GM04503 (cell line): ENCODE measurements at regions not wholly inside any gene's neighbourhood (a gene's known extent, or its start where the extent isn't known, plus 50 kb on each side); places are given as distances from the start of the nearest gene placed in this dataset.
"Not testable (repeated sequence)": the region's sequence is repeated elsewhere in the genome, so short reads cannot be mapped to it uniquely, and the experiment has no call there.

Experiments used
- DNase-seq: peaks from one replicate; pipeline ENCODE4 v3.0.0-alpha.2; 2012; ENCODE audit warnings: low read depth

DNA sequence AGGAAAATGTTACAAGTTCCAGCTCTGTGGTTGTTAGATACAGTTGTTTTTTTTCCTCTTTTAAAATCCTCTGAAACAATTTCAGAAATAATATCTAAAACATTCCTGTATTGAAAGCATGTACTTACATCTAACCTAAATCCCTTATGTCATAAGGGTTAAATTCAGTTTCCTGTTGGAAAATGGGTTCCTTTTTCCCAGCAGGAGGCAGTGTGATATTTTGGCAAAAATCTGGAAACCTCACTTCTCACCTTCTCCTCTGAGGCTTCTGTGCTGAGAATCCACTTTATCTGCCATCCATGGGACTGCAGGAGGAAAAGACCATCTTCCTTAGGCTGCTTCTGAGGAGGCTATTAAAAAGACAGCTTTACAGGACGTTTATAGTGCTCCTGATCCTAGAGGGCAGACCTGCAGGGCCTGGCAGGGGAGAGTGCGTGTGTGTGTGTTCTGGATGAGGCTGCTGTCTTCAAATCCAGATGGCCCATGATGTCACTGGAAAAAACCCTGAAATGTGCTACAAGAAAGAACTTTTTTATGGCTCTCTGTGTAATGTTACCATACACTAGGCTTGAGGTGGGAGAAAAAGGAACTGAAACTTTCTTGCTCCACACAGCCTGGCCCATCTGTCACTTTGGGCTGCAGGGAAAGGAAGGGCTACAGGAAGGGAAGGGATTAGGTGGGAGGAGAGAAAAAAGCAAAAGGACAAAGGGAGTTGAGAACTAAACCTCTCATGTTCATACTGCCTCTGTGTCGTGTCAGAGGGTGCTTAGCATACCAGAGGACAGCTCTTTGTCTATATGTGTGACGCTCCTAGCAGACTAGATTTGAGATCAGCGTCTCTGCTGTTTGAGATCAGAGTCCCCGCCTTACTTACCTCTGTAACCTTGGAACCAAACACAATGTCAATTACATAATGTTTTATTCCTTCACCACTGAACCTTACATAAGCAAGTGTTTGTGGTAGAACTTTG lies 379.2 kb upstream of the SPAG17 start:
- DNase-seq: peak; percentile 9

DNA sequence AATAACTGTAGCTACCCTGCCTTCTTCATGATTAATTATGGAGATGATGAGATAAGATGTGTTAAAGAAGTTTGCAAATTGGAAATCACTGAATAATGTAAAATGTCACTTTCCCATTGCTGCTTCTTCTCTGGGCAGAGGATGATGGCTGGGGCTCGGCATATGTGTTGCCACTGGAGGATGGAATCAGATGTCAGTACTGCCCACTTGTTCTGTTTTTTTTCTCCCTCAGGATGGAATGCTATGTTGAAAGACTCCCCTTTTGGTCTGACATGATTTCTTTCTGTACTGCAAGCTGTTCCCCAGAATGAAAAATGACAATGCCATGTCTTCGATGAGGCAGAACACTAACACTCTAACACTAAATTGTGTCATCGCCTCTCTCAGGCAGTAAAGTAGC lies 373.9 kb upstream of the SPAG17 start:
- DNase-seq: no peak

DNA sequence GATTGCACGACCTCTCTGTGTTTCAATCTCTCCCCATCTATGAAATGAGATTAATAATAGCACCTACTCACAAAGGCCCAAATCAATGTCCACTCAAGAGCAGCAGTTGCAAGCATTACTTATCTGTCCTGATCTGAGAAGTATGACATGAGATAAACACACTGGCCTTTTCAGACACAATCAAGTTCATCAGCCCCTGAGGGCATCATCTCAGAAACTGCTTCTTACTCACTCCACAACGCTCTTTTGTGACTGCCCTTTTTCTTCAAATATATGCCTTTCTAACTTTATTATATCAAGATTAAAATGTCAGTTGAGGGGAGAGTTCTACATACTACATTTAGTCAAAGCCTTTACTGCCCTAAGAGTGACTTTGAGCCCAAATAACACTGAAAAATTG lies 371.9 kb upstream of the SPAG17 start:
- no peak for DNase-seq

DNA sequence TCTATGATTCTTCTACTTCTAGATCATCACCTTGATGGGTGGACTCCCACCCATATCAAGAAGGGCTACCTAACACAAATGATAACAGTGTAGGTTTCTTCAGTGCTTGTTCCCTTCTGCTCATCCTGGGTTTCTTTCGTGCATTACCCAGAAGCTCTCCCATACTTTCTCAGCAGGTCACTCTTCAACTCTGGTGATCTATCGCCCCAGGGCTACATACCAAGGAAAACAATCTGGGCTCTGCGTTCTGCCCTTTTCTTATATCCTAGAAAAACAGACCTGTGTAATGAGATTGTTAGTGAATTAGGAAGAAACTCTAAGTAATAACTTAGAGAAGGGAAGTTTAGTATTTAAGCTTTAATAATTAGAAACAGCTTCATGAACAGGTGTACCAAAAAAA lies 370.6 kb upstream of the SPAG17 start:
- no peak for DNase-seq

DNA sequence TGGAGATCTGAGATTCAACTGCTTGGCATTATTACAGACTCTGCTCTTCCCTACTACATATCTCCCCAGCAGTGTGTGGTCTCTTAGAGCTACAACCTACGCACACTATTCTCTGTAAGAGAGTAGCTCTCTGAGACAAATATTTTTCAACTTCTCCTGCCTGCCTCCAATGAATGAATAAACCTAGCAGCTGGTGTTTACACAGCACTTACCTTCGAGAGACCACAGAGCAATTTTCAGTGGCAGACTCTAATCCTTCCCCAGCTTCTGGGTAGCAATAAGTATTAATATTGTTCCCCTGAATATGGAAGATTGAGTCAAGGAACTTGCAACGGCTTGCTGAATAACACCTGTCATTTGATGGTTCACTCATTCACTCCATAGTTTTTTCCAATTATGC lies 350.9 kb upstream of the SPAG17 start:
- no peak for DNase-seq

DNA sequence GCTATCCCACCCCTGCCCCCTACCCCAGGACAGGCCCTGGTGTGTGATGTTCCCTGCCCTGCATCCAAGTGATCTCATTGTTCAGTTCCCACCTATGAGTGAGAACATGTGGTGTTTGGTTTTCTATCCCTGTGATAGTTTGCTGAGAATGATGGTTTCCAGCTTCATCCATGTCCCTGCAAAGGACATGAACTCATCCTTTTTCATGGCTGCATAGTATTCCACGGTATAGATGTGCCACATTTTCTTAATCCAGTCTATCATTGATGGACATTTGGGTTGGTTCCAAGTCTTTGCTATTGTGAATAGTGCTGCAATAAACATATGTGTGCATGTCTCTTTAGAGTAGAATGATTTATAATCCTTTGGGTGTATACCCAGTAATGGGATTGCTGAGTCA lies 326.9 kb upstream of the SPAG17 start:
- DNase-seq: not testable (repeated sequence)

DNA sequence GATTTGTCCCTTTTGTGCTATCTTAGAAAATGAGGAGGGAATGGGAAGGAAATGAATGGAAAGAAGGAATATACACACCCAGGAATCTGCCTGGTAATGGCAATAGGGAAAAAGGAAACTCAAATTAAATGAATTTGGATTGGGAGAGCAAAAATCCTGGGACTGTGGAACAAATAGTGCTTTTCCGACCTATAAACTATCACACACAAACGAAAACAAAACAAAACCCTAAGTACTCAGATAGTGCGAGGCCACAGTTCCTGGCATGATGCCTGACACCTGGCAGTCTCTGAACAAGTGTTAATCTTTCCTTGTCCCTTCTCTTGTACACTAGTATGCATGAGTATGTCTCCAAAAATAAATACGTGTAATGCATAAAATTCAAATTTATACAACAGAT lies 319.8 kb upstream of the SPAG17 start:
- no peak for DNase-seq

DNA sequence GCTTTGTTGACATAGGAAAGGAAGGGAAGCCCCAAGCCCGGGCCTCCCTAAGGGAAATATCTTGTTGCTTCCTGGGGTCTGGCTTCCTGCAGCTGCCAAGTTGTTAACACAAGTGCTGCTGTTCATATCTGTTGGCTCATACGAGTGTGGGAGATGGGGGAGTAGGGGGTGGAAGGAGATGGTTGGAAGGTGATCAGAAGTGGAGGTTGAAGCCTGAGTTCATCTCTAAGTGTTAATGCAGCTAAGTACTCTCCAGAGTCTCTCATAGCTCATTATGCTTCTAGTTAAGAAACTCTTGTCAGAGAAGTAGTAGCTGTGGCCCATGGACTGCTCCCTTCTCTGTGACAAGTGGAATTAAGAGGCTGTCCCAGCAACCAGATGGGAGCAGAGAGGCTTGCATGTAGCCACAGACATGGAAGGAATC lies 319.2 kb upstream of the SPAG17 start:
- DNase-seq: no peak

DNA sequence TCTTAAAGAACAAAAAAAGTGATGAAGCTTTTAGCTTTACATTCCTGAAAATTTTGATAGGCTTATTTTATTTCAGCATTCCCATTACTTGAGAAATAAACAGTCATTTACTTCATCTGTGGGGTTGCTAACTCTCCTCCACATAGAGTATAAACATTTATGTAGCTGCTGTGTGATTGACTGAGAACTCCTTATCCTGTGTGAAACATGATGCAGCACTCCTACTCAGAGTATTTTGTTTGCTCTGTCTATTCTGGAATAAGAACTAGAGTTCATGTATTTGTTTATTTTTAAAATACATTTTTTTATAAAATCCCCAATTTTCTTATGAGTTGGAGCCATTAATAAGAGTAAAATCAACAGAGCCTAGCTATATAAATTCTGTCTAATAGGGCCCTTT lies 318.7 kb upstream of the SPAG17 start:
- DNase-seq: no peak

DNA sequence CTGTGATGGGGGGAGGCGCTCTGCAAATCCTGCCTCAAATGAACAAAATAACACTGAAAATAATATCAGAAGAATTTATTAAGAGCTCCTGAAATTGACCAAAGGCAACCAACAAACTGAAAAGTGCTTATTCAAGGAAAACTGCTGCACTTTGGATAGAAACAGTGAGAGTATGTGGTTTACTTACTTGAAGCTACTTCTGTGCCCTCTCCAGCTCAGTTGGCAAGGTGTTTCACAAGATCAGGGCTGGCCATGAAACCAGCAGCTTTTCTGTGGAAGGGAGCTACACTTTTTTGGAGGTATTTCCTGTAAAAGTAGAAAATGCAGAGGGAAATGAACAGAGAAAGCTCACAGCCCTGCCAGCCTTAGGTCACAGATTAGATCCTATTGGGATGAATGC lies 310.0 kb upstream of the SPAG17 start:
- DNase-seq: no peak

DNA sequence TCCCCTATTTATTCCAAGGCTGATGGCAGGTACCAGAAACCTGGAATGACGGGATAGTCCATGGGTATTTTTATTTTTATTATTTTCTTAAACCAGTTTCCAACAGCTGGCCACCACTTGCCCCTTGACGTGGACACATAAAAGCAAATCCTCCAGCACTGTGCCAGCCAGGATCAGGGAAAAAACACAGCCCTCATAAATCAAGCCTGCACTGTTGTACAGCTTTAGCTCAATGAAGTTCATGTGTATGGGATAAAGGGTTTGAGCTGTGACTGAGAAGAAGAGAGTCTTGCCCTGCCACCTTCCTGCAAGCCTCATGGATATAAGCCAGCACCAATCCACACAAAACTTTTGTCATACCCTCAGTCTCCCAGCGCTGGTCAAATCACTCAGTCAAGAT lies 303.8 kb upstream of the SPAG17 start:
- no peak for DNase-seq

DNA sequence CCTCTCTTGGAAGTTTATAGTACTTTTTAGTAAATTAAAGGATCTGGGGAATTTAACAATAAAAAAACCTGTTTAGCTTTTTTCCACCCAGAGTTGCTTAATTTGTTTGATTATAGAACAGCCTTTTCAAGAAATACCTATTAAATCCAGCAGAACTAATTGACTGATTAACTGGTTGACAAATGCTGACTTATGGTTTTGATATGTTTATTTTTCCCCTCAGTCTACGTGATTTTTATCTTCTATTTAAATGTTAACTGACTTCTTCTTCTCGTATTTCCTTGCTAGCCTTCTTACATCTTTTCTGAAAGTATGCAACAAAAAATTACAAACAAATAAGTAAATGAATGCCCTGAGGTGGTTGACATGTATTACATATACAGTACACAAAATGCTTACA lies 302.9 kb upstream of the SPAG17 start:
- DNase-seq: no peak

DNA sequence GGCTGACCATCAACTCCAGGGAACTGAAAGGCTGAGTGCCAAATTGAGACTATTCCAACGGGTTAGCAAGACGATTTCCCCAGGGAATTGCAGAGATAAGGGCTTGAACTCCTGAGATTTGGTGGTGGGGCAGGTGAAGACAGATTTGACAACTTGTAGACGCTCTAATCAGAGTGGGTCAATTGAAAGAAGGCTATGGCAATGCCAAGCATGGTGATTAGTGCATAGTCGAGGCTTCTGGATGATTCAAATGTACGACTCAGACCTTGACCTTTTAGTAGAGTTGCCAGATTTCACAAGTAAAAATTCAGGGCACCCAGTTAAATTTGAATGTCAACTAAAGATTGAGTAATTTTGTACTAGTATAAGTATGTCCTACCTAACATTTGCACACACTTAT lies 302.1 kb upstream of the SPAG17 start:
- DNase-seq: no peak

DNA sequence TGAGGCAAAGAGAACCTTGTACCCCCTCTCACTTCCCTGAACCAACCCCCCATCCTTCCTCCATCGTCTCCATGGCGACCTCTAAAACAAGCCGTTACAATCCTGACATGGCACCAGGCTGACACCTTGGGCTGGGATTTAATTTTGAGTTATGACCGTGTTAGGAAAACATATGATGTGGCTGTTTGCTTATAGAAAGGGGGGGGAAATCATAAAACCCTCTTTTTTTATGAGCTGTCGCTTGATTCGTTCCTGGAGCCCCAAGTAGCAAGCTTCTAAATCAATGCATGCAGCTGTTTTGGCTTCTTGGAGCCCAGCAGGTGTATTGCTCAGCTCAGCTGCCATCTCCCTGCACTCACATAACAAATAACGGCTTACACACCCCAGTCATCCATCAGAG lies 301.2 kb upstream of the SPAG17 start:
- DNase-seq: no peak

DNA sequence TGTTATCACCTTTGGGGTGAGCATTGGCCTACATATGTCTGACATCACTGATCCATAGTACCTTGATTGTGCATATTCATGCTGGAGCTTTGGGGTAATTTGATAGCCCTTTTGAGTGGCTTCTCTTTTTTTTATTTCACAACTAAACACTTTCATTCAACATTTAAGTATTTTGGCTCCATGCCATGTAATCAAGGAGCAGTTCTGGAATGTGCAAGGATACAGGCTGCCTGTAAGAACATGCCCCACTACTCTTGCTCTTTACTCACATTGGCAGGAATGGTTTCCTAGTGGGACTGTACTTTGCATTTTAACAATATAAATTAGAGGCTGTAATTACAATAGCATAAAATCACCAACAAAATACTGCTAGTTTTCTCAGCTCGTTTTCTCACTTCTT lies 300.7 kb upstream of the SPAG17 start:
- DNase-seq: no peak

DNA sequence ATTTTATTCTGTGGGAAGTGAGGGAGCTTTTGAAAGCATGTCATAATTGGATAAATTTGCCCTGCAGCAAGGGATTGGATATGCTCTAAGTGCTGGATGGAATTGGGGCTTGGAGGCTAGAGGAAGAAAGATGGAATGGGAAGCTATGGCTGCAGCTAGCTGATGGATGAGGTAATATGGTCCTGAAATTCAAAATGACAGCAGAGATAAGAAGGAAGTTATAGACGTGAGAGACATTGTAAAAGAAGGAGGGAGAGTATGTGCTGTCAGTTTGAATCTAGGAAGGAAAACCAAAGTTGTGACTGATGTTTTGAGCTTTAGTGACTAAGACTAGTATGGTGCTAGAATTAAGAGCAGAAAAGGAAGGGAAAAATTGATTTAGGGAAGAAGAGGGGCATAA lies 299.9 kb upstream of the SPAG17 start:
- DNase-seq: no peak

DNA sequence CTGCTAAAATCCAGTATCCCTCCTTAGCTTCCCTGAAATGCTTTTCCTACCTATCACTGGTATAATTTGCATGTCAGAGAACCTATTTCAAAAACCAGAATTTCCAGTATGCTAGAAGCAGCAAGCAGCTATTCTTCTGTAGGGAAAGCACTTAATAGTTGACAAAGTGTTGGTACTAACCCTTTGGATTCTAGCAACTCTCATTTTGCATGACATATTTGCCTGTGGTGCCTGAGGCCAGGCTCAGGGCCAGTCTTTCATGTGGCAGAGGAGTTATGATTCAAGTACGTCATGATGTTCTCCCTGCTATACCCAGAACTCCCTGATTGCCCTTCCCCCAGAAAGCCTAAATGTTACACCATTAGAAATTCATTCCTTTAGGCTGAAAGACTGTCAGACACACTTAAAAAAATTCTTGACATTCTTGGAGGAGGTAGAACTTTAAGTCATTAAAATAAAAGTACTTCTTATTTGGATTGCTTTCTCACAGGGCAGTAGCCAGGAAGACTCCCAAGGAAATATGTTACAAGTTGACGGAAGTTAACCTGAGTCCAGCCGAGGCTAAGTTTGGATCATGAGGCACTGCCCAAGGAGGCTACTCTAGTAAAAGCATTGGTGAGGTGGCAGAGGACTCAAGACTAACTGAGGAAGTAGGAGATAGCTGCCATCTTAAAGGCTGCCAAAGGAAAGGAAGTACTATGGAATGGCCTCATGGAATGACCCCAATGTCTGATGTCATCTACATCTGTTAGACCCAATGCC lies 298.4 kb upstream of the SPAG17 start:
- no peak for DNase-seq

DNA sequence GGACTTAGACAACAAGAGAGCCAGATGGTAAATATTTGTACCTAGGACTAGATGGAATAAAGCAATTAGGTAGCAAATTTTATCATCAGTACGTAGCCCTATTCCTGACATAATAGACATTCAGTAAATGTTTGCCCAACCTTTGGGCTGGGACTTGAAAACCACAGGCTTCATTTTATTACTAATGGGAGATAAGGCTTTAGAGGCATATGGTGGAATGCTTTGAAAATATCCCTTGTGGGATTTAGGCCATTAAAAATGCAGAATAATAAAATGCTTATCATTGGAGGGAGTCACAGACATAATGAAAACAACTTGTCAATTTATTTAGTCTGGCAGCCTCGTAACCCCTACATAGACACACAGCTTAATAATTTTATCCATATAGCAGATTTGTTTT lies 296.1 kb upstream of the SPAG17 start:
- no peak for DNase-seq

DNA sequence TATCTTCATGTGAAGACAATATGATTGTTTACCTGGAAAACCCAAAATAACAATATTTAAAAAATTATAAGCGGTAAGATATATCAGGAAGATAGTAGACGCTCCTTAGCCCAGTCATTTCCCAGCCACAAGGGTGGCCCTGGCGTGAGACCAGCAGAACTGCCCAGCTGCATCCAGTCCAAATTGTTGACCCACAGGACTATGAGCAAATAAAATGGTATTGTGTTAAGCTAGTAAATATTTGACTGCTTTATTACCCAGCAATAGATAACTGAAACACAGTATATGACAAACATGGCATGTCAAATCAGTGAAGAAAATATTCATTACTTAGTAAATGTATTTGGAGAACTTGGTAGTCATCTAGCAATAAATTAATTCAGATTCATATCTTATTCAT lies 294.3 kb upstream of the SPAG17 start:
- DNase-seq: no peak

DNA sequence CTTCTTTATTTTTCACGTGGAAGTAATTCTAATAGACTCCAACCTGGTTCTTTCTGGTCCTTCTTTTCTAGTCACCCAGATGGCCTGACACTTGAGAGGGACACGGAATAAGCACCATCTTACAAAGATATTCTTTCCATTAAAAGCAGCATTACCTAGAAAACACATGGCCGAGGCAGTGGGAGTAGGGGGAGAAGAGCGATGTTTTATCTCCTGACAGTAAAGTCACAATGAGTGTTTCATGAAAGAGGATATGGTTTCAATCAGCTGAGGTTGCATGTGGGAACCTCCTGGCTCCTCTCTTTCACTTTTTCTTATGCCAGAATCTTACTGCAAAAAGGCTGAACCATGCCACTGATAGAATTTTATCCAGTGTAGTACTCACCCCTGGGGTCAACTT lies 288.8 kb upstream of the SPAG17 start:
- DNase-seq: no peak

DNA sequence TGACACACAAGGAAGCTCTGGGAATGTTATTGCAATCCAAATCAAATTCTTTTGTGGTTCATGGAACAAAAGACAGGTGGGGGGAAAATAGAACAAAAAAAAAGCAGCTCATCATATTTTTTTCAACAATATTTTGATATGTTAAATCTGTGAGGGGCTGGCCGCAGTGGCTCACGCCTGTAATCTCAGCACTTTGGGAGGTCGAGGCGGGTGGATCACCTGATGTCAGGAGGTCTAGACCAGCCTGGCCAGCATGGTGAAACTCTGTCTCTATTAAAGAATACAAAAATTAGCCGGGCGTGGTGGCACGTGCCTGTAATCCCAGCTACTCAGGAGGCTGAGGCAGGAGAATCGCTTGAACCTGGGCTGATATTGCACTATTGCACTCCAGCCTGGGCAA lies 279.4 kb upstream of the SPAG17 start:
- not testable (repeated sequence) for DNase-seq

DNA sequence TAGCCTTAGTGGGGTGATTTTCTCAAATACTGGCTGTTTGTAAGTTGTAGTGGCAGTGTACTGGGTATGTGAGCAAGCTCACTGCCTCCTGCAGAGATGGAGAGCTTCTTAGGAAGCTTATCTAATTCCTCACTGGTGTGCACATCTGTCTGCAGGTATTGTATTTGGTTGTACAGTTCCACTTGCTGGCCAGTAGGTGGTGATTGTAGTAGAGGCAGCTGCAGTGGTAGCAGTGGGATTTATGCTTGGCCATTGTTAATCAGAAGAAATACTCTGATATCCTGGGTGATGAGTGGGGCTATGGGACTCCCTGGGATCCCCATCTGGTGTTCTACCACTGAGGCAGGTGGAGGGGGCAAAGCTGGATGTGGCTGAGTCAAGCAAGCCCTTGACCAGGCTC lies 276.1 kb upstream of the SPAG17 start:
- DNase-seq: no peak

DNA sequence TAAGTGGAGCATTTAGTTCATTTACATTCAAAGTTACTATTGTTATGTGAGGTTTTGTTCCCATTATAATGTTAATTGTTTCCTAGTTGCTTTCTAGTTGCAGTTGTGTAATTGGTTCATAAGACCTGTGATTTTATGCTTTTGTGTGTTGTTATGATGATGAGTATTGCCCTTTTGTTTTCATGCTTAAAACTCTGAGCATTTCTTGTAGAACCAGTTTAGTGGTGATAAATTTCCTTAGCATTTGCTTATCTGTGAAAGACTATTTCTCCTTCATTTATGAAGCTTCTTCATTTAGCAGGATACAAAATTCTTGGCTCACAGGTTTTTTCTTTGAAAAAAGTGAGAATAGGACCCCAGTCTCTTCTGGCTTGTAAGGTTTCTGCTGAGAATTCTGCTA lies 274.8 kb upstream of the SPAG17 start:
- DNase-seq: no peak
